Gastroesophageal sphincter (tissue), 4 donors: ENCODE measurements at regions not wholly inside any gene's neighbourhood (a gene's known extent, or its start where the extent isn't known, plus 50 kb on each side); places are given as distances from the start of the nearest gene placed in this dataset.

Source experiments
- ATAC-seq: fragments of 150-250 bp; one replicate; pipeline ENCODE4 v1.9.1; 2016; ENCODE audit warnings: mild to moderate bottlenecking, moderate library complexity
- H3K27ac ChIP-seq, 4 donors: fragments of 200-600 bp; sonication (generic) in 3 of 4; 1 replicate in 3 of 4; 2 replicates in 1 of 4; pipeline ENCODE4 v1.5.1; 2016 to 2019
- H3K27me3 ChIP-seq: fragments of 200-600 bp; sonication (generic); one replicate; pipeline ENCODE4 v1.5.1; 2019
- H3K36me3 ChIP-seq, 2 donors: fragments of 200-600 bp; sonication (generic); one replicate each; pipeline ENCODE4 v1.5.1; 2019; ENCODE audit warnings: control low read depth in 1 of 2
- H3K4me1 ChIP-seq, 3 donors: fragments of 200-600 bp; sonication (generic); 1 replicate in 2 of 3; 2 replicates in 1 of 3; pipeline ENCODE4 v1.5.1; 2016 to 2019; ENCODE audit warnings: control low read depth in 2 of 3
- H3K4me3 ChIP-seq, 2 donors: fragments of 200-600 bp; sonication (generic); one replicate each; pipeline ENCODE4 v1.5.1; 2019; ENCODE audit warnings: mild to moderate bottlenecking in 1 of 2, moderate library complexity in 1 of 2
- H3K9me3 ChIP-seq, 3 donors: fragments of 200-600 bp; sonication (generic); one replicate each; pipeline ENCODE4 v1.5.1; 2017 to 2019; ENCODE audit warnings: control low read depth in 2 of 3
- CTCF ChIP-seq, 4 experiments: fragments of 200-600 bp in 2 of 4; fragments of 450-650 bp in 2 of 4; sonication (generic) in 1 of 4; IDR thresholded peaks; one replicate each; pipeline ENCODE4 v1.5.1; 2017 to 2019; ENCODE audit warnings: antibody characterized with exemption in 4 of 4, mild to moderate bottlenecking in 2 of 4, moderate library complexity in 2 of 4
- EP300 ChIP-seq: sonication (generic); formaldehyde crosslinking; IDR thresholded peaks from one replicate; pipeline ENCODE4 v1.6.1; 2017; ENCODE audit warnings: antibody characterized with exemption, mild to moderate bottlenecking
- POLR2A ChIP-seq, 2 donors: fragments of 450-650 bp; IDR thresholded peaks; one replicate each; pipeline ENCODE4 v1.6.1; 2017; ENCODE audit warnings: antibody characterized with exemption in 2 of 2, mild to moderate bottlenecking in 2 of 2, moderate library complexity in 1 of 2
- POLR2AphosphoS5 ChIP-seq: sonication (generic); formaldehyde crosslinking; IDR thresholded peaks from one replicate; pipeline ENCODE4 v1.6.1; 2017; ENCODE audit warnings: antibody characterized with exemption
- WGBS, 2 donors: methylation state at CpG; one replicate each; pipeline ENCODE4 v1.1.5; 2018; ENCODE audit warnings: low coverage in 1 of 2; 5-methylcytosine and 5-hydroxymethylcytosine counted together

DNA sequence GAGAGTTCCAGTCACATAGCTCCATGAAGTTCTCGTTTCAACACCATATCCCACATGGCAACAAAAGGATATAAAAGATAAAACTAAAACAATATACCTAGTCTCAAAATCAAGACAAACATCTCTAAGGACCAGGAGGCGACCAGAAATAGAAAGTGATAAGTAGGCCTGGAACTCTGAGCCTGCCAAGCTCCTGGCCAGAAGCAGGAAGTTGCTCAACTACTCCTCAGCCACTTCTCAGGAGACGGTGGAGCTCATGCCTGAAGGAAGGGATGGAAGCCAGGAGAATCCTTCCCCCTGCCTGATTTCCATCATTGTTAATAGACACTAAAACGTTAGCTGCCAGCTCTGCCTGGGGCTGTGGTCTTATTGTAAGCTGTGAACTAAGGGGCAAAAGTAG, 94.7 kb downstream of the DISP1 start:
- peak; percentile 51 for ATAC-seq
- no peaks in the 10 kb centered on the region for H3K27me3 ChIP-seq
- no peaks in the 10 kb centered on the region for H3K36me3 ChIP-seq
- H3K4me3 ChIP-seq, result no peak overlapping the region
- no peaks in the 10 kb centered on the region for H3K9me3 ChIP-seq
- TF ChIP-seq EP300 (no peak), CTCF (IDR thresholded peaks at IDR 0.05) (no peak), POLR2AphosphoS5 (no peak), POLR2A (IDR thresholded peaks at IDR 0.05) (no peak)
- 27 to 67% methylated on average over 3 to 4 of the region's 4 CpGs for WGBS, 2 donors
- peaks cover 0 to 13% (median 7%) of the 10 kb centered on the region in 3 donors for H3K4me1 ChIP-seq
- H3K27ac ChIP-seq, result no peak overlapping the region

GRCh38 chr1:222910699-222911098, 95.9 kb downstream of the DISP1 start:
- no peak overlapping the region for H3K27ac ChIP-seq
- H3K4me1 ChIP-seq, result peaks cover 0 to 13% (median 9%) of the 10 kb centered on the region in 3 donors
- H3K27me3 ChIP-seq, result no peaks in the 10 kb centered on the region
- ATAC-seq, result no peak
- H3K9me3 ChIP-seq, result no peaks in the 10 kb centered on the region
- H3K4me3 ChIP-seq, result no peak overlapping the region
- H3K36me3 ChIP-seq, result no peaks in the 10 kb centered on the region
- no peak for TF ChIP-seq CTCF (IDR thresholded peaks at IDR 0.05)

- Histone ChIP-seq H3K9me3 (peaks cover 0 to 2% (median 0%) of the 10 kb centered on the region in 3 donors), H3K36me3 (peaks cover 0 to under 1% of the 10 kb centered on the region in 2 donors), H3K4me1 (peaks cover 0 to 13% (median 9%) of the 10 kb centered on the region in 3 donors), H3K27me3 (no peaks in the 10 kb centered on the region), H3K27ac (no peak overlapping the region), H3K4me3 (no peak overlapping the region)
- ATAC-seq, result no peak
- TF ChIP-seq EP300 (no peak), CTCF (IDR thresholded peaks at IDR 0.05) (no peak), POLR2A (IDR thresholded peaks at IDR 0.05) (no peak), POLR2AphosphoS5 (no peak)
- 50 to 83% methylated on average over 1 of the region's 1 CpG for WGBS, 2 donors
Measured at GRCh38 chr1:222911866-222912265, 97.0 kb downstream of the DISP1 start.

GRCh38 chr1:222912730-222913129, 97.9 kb downstream of the DISP1 start:
- no peak for ATAC-seq
- TF ChIP-seq CTCF (IDR thresholded peaks at IDR 0.05) (no peak), POLR2A (IDR thresholded peaks at IDR 0.05) (no peak), EP300 (no peak), POLR2AphosphoS5 (no peak)
- no peaks in the 10 kb centered on the region for H3K27me3 ChIP-seq
- H3K27ac ChIP-seq, result no peak overlapping the region
- peaks cover 0 to 13% (median 9%) of the 10 kb centered on the region in 3 donors for H3K4me1 ChIP-seq
- H3K4me3 ChIP-seq, result no peak overlapping the region
- H3K36me3 ChIP-seq, result peaks cover 0 to 3% of the 10 kb centered on the region in 2 donors
- H3K9me3 ChIP-seq, result peaks cover 0 to 10% (median 0%) of the 10 kb centered on the region in 3 donors

GRCh38 chr1:222914861-222915632, 100.2 kb downstream of the DISP1 start:
- H3K9me3 ChIP-seq, result peaks cover 0 to 10% (median 0%) of the 10 kb centered on the region in 3 donors
- no peak for TF ChIP-seq CTCF (IDR thresholded peaks at IDR 0.05)
- TF ChIP-seq EP300, result no peak
- no peak for TF ChIP-seq POLR2A (IDR thresholded peaks at IDR 0.05)
- no peak for TF ChIP-seq POLR2AphosphoS5
- no peak overlapping the region for H3K4me3 ChIP-seq
- no peak overlapping the region for H3K27ac ChIP-seq
- ATAC-seq, result peak; percentile 55
- no peaks in the 10 kb centered on the region for H3K27me3 ChIP-seq
- H3K36me3 ChIP-seq, result peaks cover 0 to 3% of the 10 kb centered on the region in 2 donors
- peaks cover 0 to 15% (median 5%) of the 10 kb centered on the region in 3 donors for H3K4me1 ChIP-seq
- 88 to 100% methylated on average over 2 of the region's 2 CpGs for WGBS, 2 donors
